ENCODE measurements at regions not wholly inside any gene's neighbourhood (a gene's known extent, or its start where the extent isn't known, plus 50 kb on each side); places are given as distances from the start of the nearest gene placed in this dataset.
"Not testable (repeated sequence)": the region's sequence is repeated elsewhere in the genome, so short reads cannot be mapped to it uniquely, and the experiment has no call there.

GRCh38 chr11:109677876-109678275, 255.9 kb downstream of the C11orf87 start:
- DNase-seq (ENCODE audit: low spot score), result no peak

- peak; percentile 26 for DNase-seq (ENCODE audit: low spot score)
Measured at GRCh38 chr11:109680127-109680526, 258.1 kb downstream of the C11orf87 start.

GRCh38 chr11:109682788-109683187, 260.8 kb downstream of the C11orf87 start:
- not testable (repeated sequence) for DNase-seq (ENCODE audit: low spot score)

- no peak for DNase-seq (ENCODE audit: low spot score)
Measured at GRCh38 chr11:109695696-109696095, 273.7 kb downstream of the C11orf87 start.

- DNase-seq (ENCODE audit: low spot score), result peak; percentile 19
Measured at GRCh38 chr11:109696191-109696897, 274.4 kb downstream of the C11orf87 start.

GRCh38 chr11:109697140-109697843, 275.3 kb downstream of the C11orf87 start:
- peak; percentile 26 for DNase-seq (ENCODE audit: low spot score)

GRCh38 chr11:109698237-109698636, 276.2 kb downstream of the C11orf87 start:
- DNase-seq (ENCODE audit: low spot score), result no peak

GRCh38 chr11:109704432-109704831, 282.4 kb downstream of the C11orf87 start:
- DNase-seq (ENCODE audit: low spot score), result no peak

GRCh38 chr11:109706945-109707344, 285.0 kb downstream of the C11orf87 start:
- DNase-seq (ENCODE audit: low spot score), result no peak

- no peak for DNase-seq (ENCODE audit: low spot score)
Measured at GRCh38 chr11:109707411-109707810, 285.4 kb downstream of the C11orf87 start.

GRCh38 chr11:109708184-109708583, 286.2 kb downstream of the C11orf87 start:
- no peak for DNase-seq (ENCODE audit: low spot score)

GRCh38 chr11:109714444-109714843, 292.5 kb downstream of the C11orf87 start:
- DNase-seq (ENCODE audit: low spot score), result not testable (repeated sequence)

- not testable (repeated sequence) for DNase-seq (ENCODE audit: low spot score)
Measured at GRCh38 chr11:109715424-109715823, 293.4 kb downstream of the C11orf87 start.

- no peak for DNase-seq (ENCODE audit: low spot score)
Measured at GRCh38 chr11:109726061-109726460, 304.1 kb downstream of the C11orf87 start.

- DNase-seq (ENCODE audit: low spot score), result no peak
Measured at GRCh38 chr11:109728056-109728455, 306.1 kb downstream of the C11orf87 start.

GRCh38 chr11:109729761-109730160, 307.8 kb downstream of the C11orf87 start:
- no peak for DNase-seq (ENCODE audit: low spot score)

- no peak for DNase-seq (ENCODE audit: low spot score)
Measured at GRCh38 chr11:109730669-109731068, 308.7 kb downstream of the C11orf87 start.

GRCh38 chr11:109731451-109731850, 309.5 kb downstream of the C11orf87 start:
- DNase-seq (ENCODE audit: low spot score), result no peak

GRCh38 chr11:109733245-109733644, 311.3 kb downstream of the C11orf87 start:
- DNase-seq (ENCODE audit: low spot score), result peak; percentile 37

- no peak for DNase-seq (ENCODE audit: low spot score)
Measured at GRCh38 chr11:109734566-109734965, 312.6 kb downstream of the C11orf87 start.

- DNase-seq (ENCODE audit: low spot score), result no peak
Measured at GRCh38 chr11:109735128-109735527, 313.1 kb downstream of the C11orf87 start.

- peak; percentile 21 for DNase-seq (ENCODE audit: low spot score)
Measured at GRCh38 chr11:109739379-109739778, 317.4 kb downstream of the C11orf87 start.

GRCh38 chr11:109745996-109746625, 324.1 kb downstream of the C11orf87 start:
- no peak for DNase-seq (ENCODE audit: low spot score)

Measured in AG20443 (cell line).